GM13977 (cell line): ENCODE measurements at regions not wholly inside any gene's neighbourhood (a gene's known extent, or its start where the extent isn't known, plus 50 kb on each side); places are given as distances from the start of the nearest gene placed in this dataset.

ENCODE experiments used
- DNase-seq: peaks from one replicate; pipeline ENCODE4 v3.0.0; 2012; ENCODE audit warnings: low spot score
- CTCF ChIP-seq: IDR thresholded peaks from 2 replicates; pipeline ENCODE4 v1.5.1; 2012; ENCODE audit warnings: mild to moderate bottlenecking, control low read depth; ENCODE audit not compliant: insufficient read depth; ENCODE audit errors: extremely low read depth, missing control alignments
- in situ Hi-C: fragments of 300-500 bp; cut with MboI; formaldehyde crosslinking; loops from one replicate; pipeline ENCODE4 v1.12.0; 2022; ENCODE audit warnings: low sequenced_read_pairs, low pct_unique_long_range_greater_than_20kb, mixed read lengths, inconsistent platforms; ENCODE audit not compliant: unreplicated experiment

GRCh38 chr6:12614456-12614855 lies 102.1 kb upstream of the PHACTR1 start:
- TF ChIP-seq CTCF, result no peak
- DNase-seq, result no peak
- in situ Hi-C loops, result loop anchor here (25.0 kb wide), 1 partner anchor 452 kb away; no protein-coding TSS in a partner anchor

- DNase-seq, result no peak
- TF ChIP-seq CTCF, result no peak
- in situ Hi-C loops, result loop anchor here (25.0 kb wide), 1 partner anchor 456 kb away; no protein-coding TSS in a partner anchor
These were observed 98.3 kb upstream of the PHACTR1 start for GRCh38 chr6:12618296-12618695.

- TF ChIP-seq CTCF, result no peak
- DNase-seq, result no peak
- in situ Hi-C loops, result loop anchor here (25.0 kb wide), 1 partner anchor 459 kb away; no protein-coding TSS in a partner anchor
These were observed 94.8 kb upstream of the PHACTR1 start for GRCh38 chr6:12621754-12622153.

- DNase-seq, result no peak
- TF ChIP-seq CTCF, result no peak
- in situ Hi-C loops, result loop anchor here (25.0 kb wide), 1 partner anchor 460 kb away; no protein-coding TSS in a partner anchor
These were observed 94.0 kb upstream of the PHACTR1 start for GRCh38 chr6:12622566-12622965.

GRCh38 chr6:12624142-12624837 lies 92.3 kb upstream of the PHACTR1 start:
- in situ Hi-C loops, result loop anchor here (25.0 kb wide), 1 partner anchor 462 kb away; no protein-coding TSS in a partner anchor
- no peak for DNase-seq
- no peak for TF ChIP-seq CTCF

- TF ChIP-seq CTCF, result no peak
- DNase-seq, result no peak
- in situ Hi-C loops, result no loop called here
These were observed 89.5 kb upstream of the PHACTR1 start for GRCh38 chr6:12627053-12627452.
